Ureter (tissue), 1 donor: ENCODE measurements at regions not wholly inside any gene's neighbourhood (a gene's known extent, or its start where the extent isn't known, plus 50 kb on each side); places are given as distances from the start of the nearest gene placed in this dataset.
"Not testable (repeated sequence)": the region's sequence is repeated elsewhere in the genome, so short reads cannot be mapped to it uniquely, and the experiment has no call there.

ENCODE experiments used
- DNase-seq: peaks from one replicate; pipeline ENCODE4 v3.0.0-alpha.2; 2020; ENCODE audit warnings: low spot score
- donor health status: DM: yes; HTN: yes; CAD: no.

DNA sequence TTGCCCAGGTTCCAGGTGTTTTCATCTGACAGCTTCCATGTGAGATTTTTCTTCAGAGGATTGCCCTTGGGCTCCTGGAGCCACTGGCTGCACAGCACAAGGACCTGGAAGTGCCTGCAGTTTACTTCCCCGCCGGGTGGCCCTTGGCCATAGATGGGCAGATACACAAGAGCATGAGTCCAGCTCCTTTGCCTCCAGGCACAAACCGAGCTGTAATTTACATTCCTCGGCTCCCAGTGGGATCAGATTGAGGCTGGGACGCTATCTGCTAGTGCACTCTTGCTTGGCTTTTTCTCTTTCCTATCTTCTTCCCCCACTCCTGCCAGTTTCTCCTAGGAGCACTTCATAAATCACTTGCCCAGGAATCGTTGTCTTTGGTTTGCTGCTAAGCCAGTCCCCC lies 85.4 kb upstream of the RALY start:
- DNase-seq: no peak

DNA sequence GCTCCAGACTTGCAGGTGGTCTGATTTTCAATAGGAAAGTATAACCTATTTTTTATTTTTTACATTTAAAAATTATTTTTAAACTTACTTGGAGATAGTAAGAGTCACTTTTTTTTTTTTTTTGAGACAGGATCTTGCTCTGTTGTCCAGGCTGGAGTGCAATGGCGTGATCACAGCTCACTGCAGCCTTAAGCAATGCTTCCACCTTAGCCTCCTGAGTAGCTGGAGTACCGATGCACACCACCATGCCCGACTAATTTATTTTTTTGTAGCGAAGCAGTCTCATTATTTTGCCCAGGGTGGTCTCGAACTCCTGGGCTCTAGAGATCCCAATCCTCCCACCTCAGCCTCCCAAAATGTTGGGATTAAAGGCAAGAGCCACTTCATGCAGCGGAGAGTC lies 84.8 kb upstream of the RALY start:
- DNase-seq: no peak

DNA sequence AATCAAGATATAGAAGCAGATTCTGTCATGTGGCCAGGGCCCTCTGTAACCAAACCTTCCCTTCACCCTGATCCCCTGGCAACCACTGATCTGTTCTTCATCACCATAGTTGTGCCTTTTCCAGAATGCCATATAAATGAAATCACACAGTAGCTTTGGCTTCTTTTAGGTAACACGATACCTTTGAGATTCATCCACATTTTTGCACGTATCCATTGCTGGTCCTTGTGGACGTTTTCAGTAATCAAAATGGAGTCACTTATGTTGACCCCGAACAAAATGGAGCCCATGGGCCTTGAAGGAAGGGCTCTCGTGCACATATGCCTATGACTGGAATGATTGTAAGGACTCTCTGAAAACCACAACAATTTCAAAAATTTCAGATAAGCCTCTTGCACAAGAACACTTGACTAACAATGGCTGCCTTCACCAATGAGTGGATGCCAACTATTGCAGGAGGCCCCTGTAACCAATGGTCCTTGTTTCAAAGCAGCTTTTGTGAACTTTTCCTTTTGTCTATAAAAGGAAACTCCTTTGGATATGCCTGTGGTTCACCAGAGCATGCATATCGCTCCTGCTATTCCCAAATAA lies 84.3 kb upstream of the RALY start:
- DNase-seq: no peak

DNA sequence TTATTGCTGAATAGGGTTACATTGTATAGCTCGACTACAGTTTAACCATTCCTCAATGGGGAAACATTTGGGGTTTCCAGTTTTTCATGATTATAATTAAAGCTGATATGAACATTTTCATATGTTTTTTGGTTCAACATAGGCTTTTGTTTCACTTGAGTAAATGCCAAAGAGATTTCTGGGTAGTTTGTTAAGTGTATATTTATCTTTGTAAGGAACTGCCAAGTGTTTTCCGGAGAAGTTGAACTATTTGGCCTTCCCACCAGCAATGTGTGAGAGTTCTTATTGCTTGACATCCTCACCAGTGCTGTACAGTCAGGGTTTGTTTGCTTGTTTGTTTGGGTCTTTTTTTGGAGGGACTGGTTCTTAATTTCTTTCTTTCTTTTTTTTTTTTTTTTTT lies 83.7 kb upstream of the RALY start:
- no peak for DNase-seq

DNA sequence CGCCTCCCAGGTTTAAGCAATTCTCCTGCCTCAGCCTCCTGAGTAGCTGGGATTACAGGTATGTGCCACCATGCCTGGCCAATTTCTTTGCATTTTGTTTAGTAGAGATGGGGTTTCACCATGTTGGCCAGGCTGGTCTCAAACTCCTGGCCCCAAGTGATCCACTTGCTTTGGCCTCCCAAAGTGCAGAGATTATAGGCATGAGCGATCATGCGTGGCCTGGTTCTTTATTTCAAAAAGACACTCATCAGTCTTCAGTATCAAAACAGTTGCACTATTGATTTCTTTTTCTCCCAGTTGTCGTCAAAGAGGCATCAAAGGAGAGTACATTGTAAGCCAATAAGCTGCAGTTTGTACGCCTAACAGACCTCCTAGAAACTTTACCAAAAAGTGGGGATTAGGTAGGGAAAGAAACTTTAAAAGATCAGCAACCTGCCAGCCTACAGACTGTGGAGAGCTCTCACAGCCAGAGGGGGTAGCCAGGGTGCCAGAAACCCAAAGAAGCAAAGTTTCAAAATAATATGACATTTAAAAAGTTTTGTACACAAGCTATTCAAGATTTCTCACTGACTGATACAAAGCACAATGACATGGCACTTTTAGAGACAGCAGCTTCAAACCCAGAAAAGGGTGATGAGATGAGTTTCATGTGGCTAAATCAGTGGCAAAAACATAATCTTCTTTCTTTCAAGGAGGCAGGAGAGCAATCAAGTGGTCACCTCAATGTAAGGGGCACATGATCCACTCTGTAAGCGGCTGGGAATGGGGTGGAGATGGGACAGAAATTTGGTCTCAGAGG lies 83.0 kb upstream of the RALY start:
- DNase-seq: no peak

DNA sequence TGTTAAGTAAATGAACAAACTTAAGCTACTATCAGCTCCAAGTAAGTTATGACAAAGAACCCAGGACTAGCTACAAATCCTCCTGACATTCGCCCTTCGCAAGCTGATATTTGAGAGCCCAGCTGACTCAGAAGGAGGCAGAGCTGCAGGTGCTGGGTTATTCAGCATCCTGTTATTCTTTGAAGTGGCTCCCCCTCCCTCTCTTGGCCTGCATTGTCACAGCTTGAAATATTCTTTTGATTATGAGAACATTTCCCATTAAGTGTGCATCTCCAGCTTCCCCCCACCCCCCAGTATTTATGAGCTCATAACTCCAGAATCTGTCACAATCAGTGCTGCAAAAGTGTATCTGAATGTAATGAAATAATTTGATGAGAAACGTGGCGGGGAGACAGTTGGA lies 78.8 kb upstream of the RALY start:
- no peak for DNase-seq

DNA sequence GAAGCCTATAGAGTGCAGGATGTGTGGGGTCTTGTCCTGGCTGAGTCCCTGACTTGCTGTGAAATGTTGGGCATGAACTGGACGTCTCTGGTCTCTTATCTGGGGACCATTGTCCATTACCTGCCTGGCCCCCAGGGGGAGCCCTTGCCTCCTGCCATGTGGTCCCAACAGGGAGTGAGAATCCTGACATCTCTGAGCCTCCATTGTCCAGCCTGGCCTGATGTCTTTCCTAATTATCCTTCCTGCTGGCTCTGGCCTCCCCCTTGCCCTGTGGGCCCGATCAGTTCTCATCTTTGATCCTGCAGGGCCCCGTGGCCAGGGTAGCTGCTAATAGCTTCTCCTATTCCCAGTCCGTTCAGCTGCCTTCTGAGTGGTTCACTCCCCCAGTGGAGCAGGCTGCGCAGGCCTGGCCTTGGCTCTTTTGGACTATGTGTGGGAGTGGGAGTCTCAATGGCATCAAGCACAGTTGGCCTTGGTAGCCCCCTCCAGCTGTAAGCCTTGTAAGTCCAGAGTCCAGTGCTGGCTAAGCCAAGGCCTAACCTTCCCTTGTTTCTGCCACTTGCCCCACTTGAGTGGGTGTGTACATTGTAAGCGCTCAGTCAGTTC lies 77.9 kb upstream of the RALY start:
- no peak for DNase-seq

DNA sequence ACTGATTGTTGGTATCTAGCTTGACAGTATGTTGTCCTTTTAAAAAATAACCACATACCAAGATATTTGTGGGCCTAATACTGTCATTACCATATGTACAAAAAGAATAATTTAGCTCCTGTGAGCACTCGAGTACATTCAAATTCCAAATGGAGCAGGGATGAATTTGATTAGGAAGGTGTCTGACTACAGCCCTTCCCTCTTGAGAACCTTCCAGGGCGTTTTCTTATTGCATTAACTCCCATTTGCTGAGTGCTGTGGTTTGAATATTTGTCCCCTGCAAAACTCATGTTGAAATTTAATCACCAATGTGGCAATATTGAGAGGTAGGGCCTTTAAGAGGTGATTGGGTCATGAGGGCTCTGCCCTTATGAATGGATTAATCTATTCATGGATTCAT lies 76.9 kb upstream of the RALY start:
- no peak for DNase-seq

DNA sequence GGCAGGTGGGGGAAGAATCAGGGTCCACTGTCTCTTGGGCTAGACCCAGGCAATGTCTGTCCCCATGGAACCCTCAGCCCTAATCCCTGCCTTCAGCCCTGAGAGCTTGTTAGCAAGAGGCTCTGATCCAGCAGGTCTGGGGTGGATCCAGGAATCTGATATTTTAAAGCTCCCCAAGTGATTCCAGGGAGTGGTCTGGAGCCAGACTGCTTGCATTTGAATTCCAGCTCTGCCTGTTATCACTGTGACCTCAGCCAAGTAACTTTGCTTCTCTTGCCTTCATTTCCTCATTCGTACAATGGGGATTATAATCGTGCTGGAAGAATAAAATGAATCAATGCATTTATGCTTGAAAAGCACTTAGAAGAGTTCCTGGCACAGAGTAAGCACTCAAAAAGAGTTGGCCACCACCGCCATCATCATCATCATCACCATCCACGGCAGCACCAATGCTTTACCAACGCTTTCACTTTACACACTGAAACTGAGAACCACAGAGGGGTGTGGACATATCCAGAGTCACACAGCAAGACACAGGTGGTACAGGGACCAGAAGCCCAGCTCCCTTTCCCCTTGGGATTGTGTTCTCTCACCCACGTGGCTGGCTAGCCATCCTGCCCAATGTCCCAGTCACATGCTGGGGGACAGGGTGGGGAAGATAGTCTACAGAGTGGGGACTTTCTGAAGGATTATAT lies 75.7 kb upstream of the RALY start:
- DNase-seq: no peak

DNA sequence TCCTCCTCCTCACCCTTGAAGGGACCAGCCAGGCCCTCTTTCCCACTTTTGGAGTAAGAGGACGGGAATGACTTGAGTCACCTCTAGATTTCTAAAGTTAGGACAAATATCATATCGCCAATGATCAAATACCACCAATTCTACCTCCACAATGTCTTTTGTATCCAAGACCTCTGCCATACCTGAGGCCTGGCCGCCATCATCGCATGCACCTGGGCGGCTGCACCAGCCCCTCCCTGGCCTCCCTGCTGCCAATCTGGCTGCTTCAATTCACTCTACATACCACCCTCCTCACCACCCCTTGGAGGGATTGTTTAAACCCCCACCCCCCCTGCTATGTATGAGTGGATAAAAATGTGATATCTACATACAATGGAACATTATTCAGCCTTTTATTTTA lies 75.0 kb upstream of the RALY start:
- DNase-seq: no peak

DNA sequence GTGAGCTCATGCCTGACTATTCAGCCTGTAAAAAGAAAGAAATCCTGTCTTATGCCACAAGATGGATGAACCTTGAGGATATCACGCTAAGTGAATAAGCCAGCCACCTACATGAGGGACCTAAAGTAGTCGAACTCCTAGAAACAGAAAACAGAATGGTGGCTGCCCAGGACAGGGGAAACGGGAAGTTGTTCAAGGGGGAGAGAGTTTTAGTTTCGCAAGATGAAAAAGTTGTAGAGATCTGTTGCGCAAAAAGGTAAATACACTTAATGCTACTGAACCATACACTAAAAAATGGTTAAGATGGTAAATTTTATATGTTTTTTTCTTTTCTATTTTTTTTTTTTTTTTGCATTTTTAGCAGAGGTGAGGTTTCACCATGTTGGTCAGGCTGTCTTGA lies 74.1 kb upstream of the RALY start:
- DNase-seq: no peak

DNA sequence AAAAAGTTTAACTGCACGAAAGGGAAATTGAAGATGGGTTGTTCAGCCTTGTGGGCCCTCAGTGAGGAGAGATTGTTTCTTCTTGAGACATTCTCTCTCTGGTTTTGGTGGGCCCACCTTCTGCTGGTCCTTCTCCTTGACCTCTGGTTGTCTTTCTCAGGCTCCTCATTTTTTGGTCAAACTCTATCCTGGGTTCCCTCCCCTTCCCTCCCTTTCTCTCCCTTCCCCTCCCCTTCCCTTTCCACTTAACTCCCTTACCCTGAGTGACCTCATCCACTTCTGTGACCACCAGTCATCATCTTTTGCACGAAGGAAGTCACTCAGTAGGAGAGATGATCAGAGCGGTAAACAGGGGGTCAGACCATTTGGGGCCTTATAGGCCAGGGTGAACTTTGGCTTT lies 71.5 kb upstream of the RALY start:
- no peak for DNase-seq

DNA sequence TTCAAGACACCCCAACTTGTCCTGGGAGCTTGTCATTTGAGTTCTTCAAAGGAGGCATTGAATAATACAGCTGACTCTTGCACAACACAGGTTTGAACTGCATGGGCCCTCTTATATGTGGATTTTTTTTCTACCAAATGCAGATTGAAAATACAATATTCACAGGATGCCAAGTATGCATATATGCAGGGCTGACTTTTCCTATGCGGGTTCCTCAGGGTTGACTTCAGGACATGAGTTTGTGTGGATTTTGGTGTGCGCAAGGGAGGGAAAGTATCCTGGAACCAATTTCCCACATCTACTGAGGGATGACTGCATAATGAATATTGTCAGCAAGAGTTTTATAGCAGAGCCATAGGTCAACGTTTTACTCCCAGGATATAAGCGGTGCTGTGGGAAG lies 70.0 kb upstream of the RALY start:
- no peak for DNase-seq

DNA sequence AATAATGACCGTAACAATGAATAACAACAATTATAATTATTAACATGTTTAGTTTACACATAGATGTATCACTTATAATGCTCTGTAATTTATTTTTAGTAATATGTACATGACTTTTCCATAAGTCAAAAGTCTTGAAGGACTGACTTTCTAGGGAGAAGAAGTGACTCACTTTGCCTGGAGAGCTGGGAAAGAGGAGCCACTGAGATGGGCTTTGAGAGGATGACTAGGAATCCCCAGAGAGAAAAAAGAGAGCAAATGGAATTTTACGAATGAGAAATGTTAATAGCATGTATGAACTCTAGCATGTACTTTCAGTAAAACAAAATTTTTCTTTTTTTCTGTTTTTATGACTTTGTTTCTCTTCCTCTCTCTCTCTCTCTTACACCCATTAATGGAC lies 67.8 kb upstream of the RALY start:
- DNase-seq: no peak

DNA sequence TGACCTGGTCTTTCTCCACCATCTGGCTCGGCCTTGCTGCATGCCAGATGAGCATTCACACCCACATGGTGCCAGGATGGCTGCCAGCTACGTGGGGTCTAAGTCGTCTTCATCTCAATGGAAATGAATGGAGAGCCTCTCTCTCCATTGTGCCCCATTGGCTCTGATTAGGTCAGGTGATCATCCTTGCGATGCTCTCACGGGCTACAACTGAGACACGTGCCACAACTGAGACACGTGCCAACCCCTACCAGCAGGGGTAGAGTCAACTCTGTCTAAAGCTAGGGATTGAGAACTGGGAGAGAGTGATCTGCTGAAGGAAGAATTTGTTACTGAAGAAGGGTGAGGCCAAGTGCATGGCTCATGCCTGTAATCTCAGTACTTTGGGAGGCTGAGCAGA lies 67.3 kb upstream of the RALY start:
- DNase-seq: no peak

DNA sequence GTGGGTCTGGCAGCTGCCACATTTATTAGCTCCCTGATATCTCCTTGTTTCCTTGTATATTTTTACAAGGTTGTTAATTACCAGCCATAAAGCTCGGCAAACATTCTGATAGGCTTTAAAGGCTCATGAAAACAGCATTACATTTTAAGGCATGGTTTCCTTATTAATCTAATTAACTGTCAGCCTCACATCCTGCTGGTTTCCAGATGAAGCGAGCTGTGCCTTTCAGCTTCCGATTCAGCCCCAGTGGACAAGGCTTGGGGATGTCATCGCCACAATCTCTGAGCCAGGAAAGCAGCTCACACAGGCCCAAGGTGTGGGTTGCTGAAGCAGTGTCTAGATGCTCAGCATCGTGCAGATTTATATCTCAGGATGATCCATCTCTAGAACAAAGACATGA lies 66.0 kb upstream of the RALY start:
- DNase-seq: no peak

DNA sequence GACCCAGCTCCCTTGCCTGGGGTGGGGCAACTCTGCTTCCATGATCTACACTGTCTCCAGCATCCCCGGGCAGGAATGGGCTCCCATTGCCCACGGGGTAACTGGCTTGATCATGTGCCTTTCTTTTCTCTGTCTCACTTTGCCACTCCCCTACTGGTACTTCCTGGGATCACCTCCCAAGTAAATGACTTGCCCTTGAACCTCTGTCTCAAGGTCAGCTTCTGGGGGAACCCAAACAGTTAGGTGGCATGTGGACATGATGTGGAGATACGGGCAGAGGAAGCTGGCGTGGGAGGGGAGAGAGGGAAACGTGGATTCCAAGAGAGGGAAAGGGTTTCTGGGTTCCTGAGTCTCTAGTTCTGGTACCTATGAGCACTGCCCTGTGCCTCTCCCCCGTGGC lies 63.8 kb upstream of the RALY start:
- DNase-seq: no peak

DNA sequence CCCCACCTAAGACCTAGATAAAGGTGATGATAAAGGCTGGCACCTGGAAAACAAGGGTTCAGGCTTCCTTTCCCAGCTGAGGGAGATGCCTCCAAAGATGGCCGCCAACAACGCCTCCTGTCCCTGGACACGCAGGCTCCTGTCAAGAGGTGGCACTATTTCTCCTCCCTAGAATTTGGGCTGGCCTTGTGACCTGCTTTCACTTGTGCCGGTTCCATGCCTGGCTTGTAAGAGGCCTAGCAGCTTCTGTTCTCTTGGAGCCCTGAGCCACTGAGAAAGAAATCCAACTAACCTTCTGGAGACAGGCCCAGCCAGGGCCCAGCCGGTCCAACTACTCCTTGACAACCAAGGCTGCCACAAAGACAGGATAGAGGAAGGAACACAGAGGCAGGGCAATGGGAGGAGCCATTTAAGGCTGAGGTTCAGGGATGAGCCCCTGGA lies 60.2 kb upstream of the RALY start:
- DNase-seq: peak; percentile 62

DNA sequence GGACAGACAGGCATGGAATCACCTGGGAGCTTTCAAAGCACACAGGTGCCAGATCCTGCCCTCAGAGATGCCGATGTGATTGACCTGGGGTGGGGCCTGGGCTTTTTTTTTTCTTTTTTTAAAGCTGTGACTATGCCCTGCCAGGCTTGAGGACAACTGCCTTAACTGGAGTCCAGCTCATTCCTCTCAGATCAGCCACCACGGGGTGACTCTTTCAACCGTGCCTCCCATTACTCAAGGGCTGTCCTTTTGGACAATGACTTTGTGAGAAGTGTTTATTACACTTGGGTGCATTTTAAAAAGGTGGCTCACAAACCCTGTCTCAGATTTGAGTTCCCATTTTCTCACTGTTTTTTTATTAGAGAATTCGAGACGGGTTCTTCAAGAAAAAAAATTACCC lies 57.1 kb upstream of the RALY start:
- no peak for DNase-seq

DNA sequence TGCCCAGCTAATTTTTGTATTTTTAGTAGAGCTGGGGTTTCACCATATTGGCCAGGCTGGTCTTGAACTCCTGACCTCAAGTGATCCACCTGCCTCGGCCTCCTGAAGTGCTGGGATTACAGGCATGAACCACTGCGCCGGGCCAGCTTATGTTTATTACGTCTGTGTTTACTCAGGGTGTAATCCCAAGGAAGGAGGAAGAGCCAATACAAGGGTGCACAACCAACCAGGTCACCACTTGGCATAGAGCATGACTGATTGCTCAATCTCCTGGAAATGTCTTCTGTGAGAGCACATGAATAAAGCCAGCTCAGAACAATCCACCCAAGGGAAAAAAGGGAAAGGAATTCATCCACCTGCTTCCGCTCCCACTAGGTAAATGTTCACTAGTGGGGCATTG lies 54.7 kb upstream of the RALY start:
- DNase-seq: not testable (repeated sequence)

DNA sequence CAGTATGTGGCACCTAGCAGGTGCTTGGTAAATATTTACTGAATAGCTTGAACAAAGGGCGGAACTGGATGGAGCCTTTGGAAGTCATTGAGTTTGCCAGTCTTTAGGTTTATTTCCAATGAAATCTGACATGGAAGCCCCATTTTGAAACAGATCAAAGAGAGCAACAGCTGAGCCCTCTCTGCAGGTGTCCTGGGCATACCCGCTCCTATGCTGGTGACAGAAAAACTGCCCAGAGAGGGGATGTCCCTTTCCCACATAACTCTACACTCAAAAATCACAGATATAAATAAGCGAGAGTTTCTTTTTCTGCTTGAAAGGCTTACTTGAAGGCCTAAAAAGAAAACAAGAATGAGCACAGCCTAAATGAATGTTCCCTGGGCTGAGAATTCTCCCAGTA lies 53.0 kb upstream of the RALY start:
- DNase-seq: no peak
